ENCODE measurements at regions not wholly inside any gene's neighbourhood (a gene's known extent, or its start where the extent isn't known, plus 50 kb on each side); places are given as distances from the start of the nearest gene placed in this dataset.

DNA sequence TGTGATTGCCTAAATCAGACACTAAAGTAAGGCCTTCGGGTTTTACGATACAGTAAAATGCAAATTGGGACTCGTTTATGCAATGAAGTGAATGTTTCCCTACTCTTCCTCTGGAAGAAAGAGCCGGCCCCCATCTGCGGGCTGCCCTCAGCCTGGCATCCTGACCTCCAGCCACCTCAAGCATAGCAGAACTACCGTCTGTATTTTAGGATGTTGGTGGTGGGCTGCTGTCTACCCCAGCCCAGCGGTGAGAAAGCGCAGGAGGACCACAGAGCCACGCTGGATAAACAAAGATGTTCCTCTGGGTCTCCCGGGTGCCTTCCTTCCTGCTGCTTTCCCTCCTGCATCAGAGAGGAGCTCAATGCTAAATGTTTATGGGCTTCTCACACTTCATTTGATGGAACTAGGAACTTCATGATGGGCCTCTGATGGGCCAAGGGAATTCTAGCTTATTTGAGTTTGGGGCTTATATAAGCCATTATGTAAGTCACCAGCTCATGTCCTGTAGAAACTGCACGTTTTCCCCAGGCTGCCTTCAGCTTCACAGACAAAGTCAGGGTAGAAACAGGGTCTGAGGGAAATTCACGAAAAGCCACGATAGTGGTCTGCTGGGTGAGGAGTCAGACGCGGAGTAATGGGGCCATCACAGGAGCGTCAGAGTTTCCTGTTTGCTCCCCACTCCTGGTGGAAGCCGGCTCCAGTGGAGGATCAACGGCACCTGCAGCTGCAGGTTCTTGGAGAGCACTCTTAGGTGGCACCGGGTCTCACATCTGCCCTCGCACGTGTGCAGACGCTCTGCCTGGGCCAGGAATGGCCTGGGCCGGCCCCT is 287.4 kb downstream of the BRD1 start:
- Histone ChIP-seq H2BK15ac (ENCODE audit: low read depth, low read length) (no peak overlapping the region), H3K56ac (ENCODE audit: extremely low read depth, insufficient read depth, low read length) (no peak overlapping the region), H3K4ac (ENCODE audit: low read depth, low read length) (no peak overlapping the region), H3K9me1 (ENCODE audit: insufficient read depth, low read length) (no peaks in the 10 kb centered on the region), H2BK20ac (ENCODE audit: low read depth, low read length) (no peak overlapping the region), H3K18ac (ENCODE audit: low read depth, low read length) (no peak overlapping the region), H2AFZ (replicated peaks; ENCODE audit: low read length, poor library complexity) (no peak overlapping the region), H3K27me3 (ENCODE audit: control insufficient read depth, insufficient read depth, low read length) (no peaks in the 10 kb centered on the region), H3K4me3 (ENCODE audit: insufficient read depth, low read depth, low read length) (no peak overlapping the region), H3K23ac (ENCODE audit: low read depth, low read length) (no peak overlapping the region), H4K5ac (ENCODE audit: low read depth, low read length) (no peak overlapping the region), H3K27ac (ENCODE audit: insufficient read depth, low read length) (no peak overlapping the region), H2BK5ac (ENCODE audit: low read depth, low read length, poor library complexity, severe bottlenecking) (no peak overlapping the region), H3K4me2 (ENCODE audit: low read depth, low read length) (no peak overlapping the region), H4K91ac (ENCODE audit: insufficient read depth, low read depth, low read length) (no peak overlapping the region), H3K9ac (ENCODE audit: low read depth, low read length) (no peak overlapping the region), H3K14ac (replicated peaks; ENCODE audit: low read depth, low read length) (no peak overlapping the region), H3K4me1 (ENCODE audit: control insufficient read depth, insufficient read depth, low read length) (no peaks in the 10 kb centered on the region), H2AK5ac (ENCODE audit: low read depth, low read length) (no peak overlapping the region), H4K8ac (ENCODE audit: low read depth in 2 of 2, low read length in 2 of 2) (no peak overlapping the region), H3K36me3 (ENCODE audit: control insufficient read depth, insufficient read depth, low read length) (no peaks in the 10 kb centered on the region), H3K9me3 (ENCODE audit: control insufficient read depth, insufficient read depth, low read length) (peaks cover 51% of the 10 kb centered on the region), H3K79me1 (ENCODE audit: low read depth in 1 of 2, low read length in 2 of 2) (no peaks in the 10 kb centered on the region), H2BK120ac (ENCODE audit: low read depth, low read length) (no peak overlapping the region), H2AK9ac (replicated peaks; ENCODE audit: low read depth, low read length, poor library complexity) (no peak overlapping the region), H4K20me1 (ENCODE audit: insufficient read depth, low read length) (no peaks in the 10 kb centered on the region)
- dilution Hi-C loops (cut with HindIII; ENCODE audit: low sequenced_read_pairs, unreplicated experiment) (no loop called here), in situ Hi-C loops (cut with MboI; ENCODE audit: low sequenced_read_pairs) (no loop called here), intact Hi-C loops (cut with micrococcal nuclease) (no loop called here)
- no TSS peak for BruUV-seq (replicated peaks)
- ATAC-seq (ENCODE audit: low read depth) (no peak), DNase-seq (no peak)
- WGBS, 2 experiments (ENCODE audit: extremely low coverage in 2 of 2, insufficient read length in 1 of 2), result 46% methylated on average over 5 of the region's 23 CpGs; no CpG with 5 or more reads in 1 of the 2 experiments
- TF ChIP-seq SMC3 (IDR thresholded peaks at IDR 0.05; ENCODE audit: low read depth, low read length), result no peak
- no peak for TF ChIP-seq CEBPB (IDR thresholded peaks at IDR 0.05; ENCODE audit: low read depth, low read length)
- no peak for TF ChIP-seq MAZ (IDR thresholded peaks at IDR 0.05; ENCODE audit: borderline replicate concordance, low read depth, low read length)
- no peak for TF ChIP-seq NFE2L2 (IDR thresholded peaks at IDR 0.05; ENCODE audit: low read depth, low read length)
- no peak for TF ChIP-seq POLR2A (IDR thresholded peaks at IDR 0.05; ENCODE audit: low read depth, low read length)
- TF ChIP-seq RCOR1 (IDR thresholded peaks at IDR 0.05; ENCODE audit: insufficient replicate concordance, low read length), result no peak
- TF ChIP-seq, protein P1, sequence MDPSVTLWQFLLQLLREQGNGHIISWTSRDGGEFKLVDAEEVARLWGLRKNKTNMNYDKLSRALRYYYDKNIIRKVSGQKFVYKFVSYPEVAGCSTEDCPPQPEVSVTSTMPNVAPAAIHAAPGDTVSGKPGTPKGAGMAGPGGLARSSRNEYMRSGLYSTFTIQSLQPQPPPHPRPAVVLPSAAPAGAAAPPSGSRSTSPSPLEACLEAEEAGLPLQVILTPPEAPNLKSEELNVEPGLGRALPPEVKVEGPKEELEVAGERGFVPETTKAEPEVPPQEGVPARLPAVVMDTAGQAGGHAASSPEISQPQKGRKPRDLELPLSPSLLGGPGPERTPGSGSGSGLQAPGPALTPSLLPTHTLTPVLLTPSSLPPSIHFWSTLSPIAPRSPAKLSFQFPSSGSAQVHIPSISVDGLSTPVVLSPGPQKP (IDR thresholded peaks at IDR 0.05; ENCODE audit: borderline replicate concordance, low read depth, low read length), result no peak
- no peak for TF ChIP-seq CHD1 (IDR thresholded peaks at IDR 0.05; ENCODE audit: low read depth, low read length)
- TF ChIP-seq BHLHE40 (IDR thresholded peaks at IDR 0.05; ENCODE audit: low read depth, low read length), result no peak
- ChIA-PET CTCF (no interaction called here), POLR2A (ENCODE audit: unreplicated experiment) (no interaction called here)

Data from IMR-90 (cell line).